ENCODE measurements at regions not wholly inside any gene's neighbourhood (a gene's known extent, or its start where the extent isn't known, plus 50 kb on each side); places are given as distances from the start of the nearest gene placed in this dataset.

DNA sequence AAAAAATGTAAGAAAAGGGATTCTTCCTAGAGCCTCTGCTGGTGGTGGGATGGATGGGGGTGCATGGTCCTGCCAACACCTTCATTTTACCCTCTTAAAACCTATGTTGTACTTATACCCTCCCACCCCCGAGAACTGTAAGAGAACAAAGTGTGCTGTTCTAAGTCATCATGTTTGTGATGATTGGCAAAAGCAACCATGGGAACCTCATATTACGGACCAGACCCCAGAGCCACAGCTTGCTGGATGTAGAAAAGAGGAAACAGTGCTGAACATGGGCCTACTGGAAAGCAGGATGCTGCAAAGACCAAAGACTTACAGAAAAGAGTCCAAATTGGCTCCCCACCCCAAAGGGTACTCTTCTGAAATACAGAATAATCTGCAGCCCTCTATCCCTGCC, 311.2 kb downstream of the DUSP6 start:
- Mint-ChIP-seq H3K27ac (no peak overlapping the region), H3K27me3 (ENCODE audit: low read depth in 3 of 3) (peaks cover 1 to 2% (median 1%) of the 10 kb centered on the region in 3 donors), H3K9me3 (peaks cover 0 to 2% (median 0%) of the 10 kb centered on the region in 7 donors), H3K36me3 (peaks cover 0 to 2% of the 10 kb centered on the region in 2 donors), H3K4me3 (no peak overlapping the region), H3K4me1 (peaks cover 13% of the 10 kb centered on the region)
- WGBS (ENCODE audit: insufficient coverage): no CpG with 5 or more reads among the region's 2 CpGs
- H3K4me3 ChIP-seq (replicated peaks in 1 of 3; ENCODE audit: low read depth in 2 of 3, low read length in 3 of 3): no peak overlapping the region
- no peaks in the 10 kb centered on the region for H3K27me3 ChIP-seq (ENCODE audit: control insufficient read depth in 2 of 2, insufficient read depth in 2 of 2, low read length in 2 of 2)
- DNase-seq: no peak
- H3K9me3 ChIP-seq (replicated peaks in 1 of 2; ENCODE audit: control insufficient read depth in 1 of 2, insufficient read depth in 1 of 2, low read length in 2 of 2): no peaks in the 10 kb centered on the region
- H3K36me3 ChIP-seq (replicated peaks in 1 of 2; ENCODE audit: control insufficient read depth in 1 of 2, insufficient read depth in 2 of 2, low read length in 2 of 2): no peaks in the 10 kb centered on the region
- H3K4me1 ChIP-seq (ENCODE audit: control insufficient read depth in 1 of 2, insufficient read depth in 2 of 2, low read length in 2 of 2): peaks cover 4 to 10% of the 10 kb centered on the region in 2 donors
- TF ChIP-seq, protein P1, sequence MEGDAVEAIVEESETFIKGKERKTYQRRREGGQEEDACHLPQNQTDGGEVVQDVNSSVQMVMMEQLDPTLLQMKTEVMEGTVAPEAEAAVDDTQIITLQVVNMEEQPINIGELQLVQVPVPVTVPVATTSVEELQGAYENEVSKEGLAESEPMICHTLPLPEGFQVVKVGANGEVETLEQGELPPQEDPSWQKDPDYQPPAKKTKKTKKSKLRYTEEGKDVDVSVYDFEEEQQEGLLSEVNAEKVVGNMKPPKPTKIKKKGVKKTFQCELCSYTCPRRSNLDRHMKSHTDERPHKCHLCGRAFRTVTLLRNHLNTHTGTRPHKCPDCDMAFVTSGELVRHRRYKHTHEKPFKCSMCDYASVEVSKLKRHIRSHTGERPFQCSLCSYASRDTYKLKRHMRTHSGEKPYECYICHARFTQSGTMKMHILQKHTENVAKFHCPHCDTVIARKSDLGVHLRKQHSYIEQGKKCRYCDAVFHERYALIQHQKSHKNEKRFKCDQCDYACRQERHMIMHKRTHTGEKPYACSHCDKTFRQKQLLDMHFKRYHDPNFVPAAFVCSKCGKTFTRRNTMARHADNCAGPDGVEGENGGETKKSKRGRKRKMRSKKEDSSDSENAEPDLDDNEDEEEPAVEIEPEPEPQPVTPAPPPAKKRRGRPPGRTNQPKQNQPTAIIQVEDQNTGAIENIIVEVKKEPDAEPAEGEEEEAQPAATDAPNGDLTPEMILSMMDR (IDR thresholded peaks at IDR 0.05): no peak
- H3K4me2 ChIP-seq (replicated peaks; ENCODE audit: extremely low read depth, low read length, poor library complexity, severe bottlenecking): no peak overlapping the region
- no peaks in the 10 kb centered on the region for H3K79me2 ChIP-seq (ENCODE audit: insufficient read depth, low read length)
- no peaks in the 10 kb centered on the region for H4K20me1 ChIP-seq (ENCODE audit: insufficient read depth, low read length)
- no peak overlapping the region for H3K27ac ChIP-seq (ENCODE audit: low read depth in 1 of 2, low read length in 2 of 2)
- intact Hi-C loops (cut with micrococcal nuclease): no loop called here
- H3K9ac ChIP-seq (ENCODE audit: insufficient read depth, low read length, poor library complexity, severe bottlenecking): no peak overlapping the region
- H2AFZ ChIP-seq (ENCODE audit: insufficient read depth, low read depth, low read length, poor library complexity, severe bottlenecking): no peak overlapping the region

DNA sequence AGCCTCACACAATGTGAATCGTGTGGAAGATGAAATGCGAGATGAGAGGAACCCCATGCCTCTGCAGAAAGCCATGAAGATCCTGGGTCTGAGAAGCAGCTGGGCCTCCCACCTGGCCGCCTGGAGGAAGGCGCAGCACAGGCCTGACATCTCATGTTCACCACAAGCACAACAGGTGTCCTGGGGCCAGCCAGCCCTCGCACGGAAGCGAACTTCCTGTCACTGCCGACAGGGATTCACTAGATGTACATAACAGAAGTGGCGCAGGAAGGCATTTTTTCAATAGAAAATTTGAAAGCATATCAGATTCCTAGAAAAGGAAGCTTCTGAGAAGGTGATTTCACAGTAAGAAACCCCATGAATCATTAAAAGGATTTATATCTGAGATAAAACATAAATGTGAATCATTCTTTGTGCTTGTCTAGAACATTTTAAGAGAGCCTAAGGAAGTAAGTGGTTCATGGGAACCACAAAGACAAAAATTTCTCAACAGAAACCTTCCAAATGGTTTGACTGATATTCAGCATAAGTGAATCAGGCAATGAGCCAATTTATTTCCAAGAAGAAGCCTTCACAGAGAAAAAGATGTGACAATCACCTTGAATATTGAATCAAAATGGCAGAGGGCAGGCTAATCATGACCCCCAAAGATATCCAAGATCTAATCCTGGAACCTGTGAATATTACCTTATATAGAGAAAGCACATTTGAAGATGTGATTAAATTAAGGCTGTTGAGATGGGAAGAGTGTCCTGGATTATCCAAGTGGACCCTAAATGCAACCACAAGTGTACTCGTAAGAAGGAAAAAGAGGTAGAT, 311.9 kb downstream of the DUSP6 start:
- intact Hi-C loops (cut with micrococcal nuclease): no loop called here
- H4K20me1 ChIP-seq (ENCODE audit: insufficient read depth, low read length): no peaks in the 10 kb centered on the region
- H3K27ac ChIP-seq (ENCODE audit: low read depth in 1 of 2, low read length in 2 of 2): no peak overlapping the region
- 25% methylated on average over 4 of the region's 10 CpGs for WGBS (ENCODE audit: insufficient coverage)
- H3K27me3 Mint-ChIP-seq (ENCODE audit: low read depth in 3 of 3): peaks cover 1 to 2% (median 1%) of the 10 kb centered on the region in 3 donors
- H3K9ac ChIP-seq (ENCODE audit: insufficient read depth, low read length, poor library complexity, severe bottlenecking): no peak overlapping the region
- H3K4me1 Mint-ChIP-seq: peaks cover 13% of the 10 kb centered on the region
- H3K36me3 ChIP-seq (replicated peaks in 1 of 2; ENCODE audit: control insufficient read depth in 1 of 2, insufficient read depth in 2 of 2, low read length in 2 of 2): no peaks in the 10 kb centered on the region
- H2AFZ ChIP-seq (ENCODE audit: insufficient read depth, low read depth, low read length, poor library complexity, severe bottlenecking): peak overlapping the region; percentile 21
- no peaks in the 10 kb centered on the region for H3K27me3 ChIP-seq (ENCODE audit: control insufficient read depth in 2 of 2, insufficient read depth in 2 of 2, low read length in 2 of 2)
- peak overlapping the region in 1 of 7 donors; percentile 12 for H3K27ac Mint-ChIP-seq
- no peak overlapping the region for H3K4me3 ChIP-seq (replicated peaks in 1 of 3; ENCODE audit: low read depth in 2 of 3, low read length in 3 of 3)
- H3K9me3 Mint-ChIP-seq: peaks cover 0 to 2% (median 0%) of the 10 kb centered on the region in 7 donors
- H3K4me1 ChIP-seq (ENCODE audit: control insufficient read depth in 1 of 2, insufficient read depth in 2 of 2, low read length in 2 of 2): peaks cover 4 to 10% of the 10 kb centered on the region in 2 donors
- TF ChIP-seq, protein P1 (IDR thresholded peaks at IDR 0.05): no peak
- no peaks in the 10 kb centered on the region for H3K79me2 ChIP-seq (ENCODE audit: insufficient read depth, low read length)
- peaks cover 0 to 2% of the 10 kb centered on the region in 2 donors for H3K36me3 Mint-ChIP-seq
- peak overlapping the region; percentile 28 to 62 for H3K4me3 Mint-ChIP-seq
- H3K4me2 ChIP-seq (replicated peaks; ENCODE audit: extremely low read depth, low read length, poor library complexity, severe bottlenecking): peak overlapping the region; percentile 24
- DNase-seq: peak; percentile 9 to 53 (median 33)
- no peaks in the 10 kb centered on the region for H3K9me3 ChIP-seq (replicated peaks in 1 of 2; ENCODE audit: control insufficient read depth in 1 of 2, insufficient read depth in 1 of 2, low read length in 2 of 2)

Measured in CD14-positive monocyte (primary cell).